ENCODE measurements at regions not wholly inside any gene's neighbourhood (a gene's known extent, or its start where the extent isn't known, plus 50 kb on each side); places are given as distances from the start of the nearest gene placed in this dataset.
A peak's percentile ranks its signal among the peaks of the same experiment; 100 is the strongest.

- TF ChIP-seq, protein P1, sequence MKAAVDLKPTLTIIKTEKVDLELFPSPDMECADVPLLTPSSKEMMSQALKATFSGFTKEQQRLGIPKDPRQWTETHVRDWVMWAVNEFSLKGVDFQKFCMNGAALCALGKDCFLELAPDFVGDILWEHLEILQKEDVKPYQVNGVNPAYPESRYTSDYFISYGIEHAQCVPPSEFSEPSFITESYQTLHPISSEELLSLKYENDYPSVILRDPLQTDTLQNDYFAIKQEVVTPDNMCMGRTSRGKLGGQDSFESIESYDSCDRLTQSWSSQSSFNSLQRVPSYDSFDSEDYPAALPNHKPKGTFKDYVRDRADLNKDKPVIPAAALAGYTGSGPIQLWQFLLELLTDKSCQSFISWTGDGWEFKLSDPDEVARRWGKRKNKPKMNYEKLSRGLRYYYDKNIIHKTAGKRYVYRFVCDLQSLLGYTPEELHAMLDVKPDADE (IDR thresholded peaks at IDR 0.05) = no peak
- no peak for TF ChIP-seq STAT1 (IDR thresholded peaks at IDR 0.05; ENCODE audit: unreplicated experiment)
- no peak for TF ChIP-seq EZH2phosphoT487 (IDR thresholded peaks at IDR 0.05; ENCODE audit: unreplicated experiment)
- no peak for TF ChIP-seq JUNB (IDR thresholded peaks at IDR 0.05; ENCODE audit: unreplicated experiment)
- no peak for TF ChIP-seq NANOG (IDR thresholded peaks at IDR 0.05; ENCODE audit: borderline replicate concordance)
- TF ChIP-seq EZH2 (IDR thresholded peaks at IDR 0.05; ENCODE audit: low read depth, unreplicated experiment) = no peak
Observed at GRCh38 chr21:16796776-16797175, 716.1 kb upstream of the CXADR start (continued).

DNA sequence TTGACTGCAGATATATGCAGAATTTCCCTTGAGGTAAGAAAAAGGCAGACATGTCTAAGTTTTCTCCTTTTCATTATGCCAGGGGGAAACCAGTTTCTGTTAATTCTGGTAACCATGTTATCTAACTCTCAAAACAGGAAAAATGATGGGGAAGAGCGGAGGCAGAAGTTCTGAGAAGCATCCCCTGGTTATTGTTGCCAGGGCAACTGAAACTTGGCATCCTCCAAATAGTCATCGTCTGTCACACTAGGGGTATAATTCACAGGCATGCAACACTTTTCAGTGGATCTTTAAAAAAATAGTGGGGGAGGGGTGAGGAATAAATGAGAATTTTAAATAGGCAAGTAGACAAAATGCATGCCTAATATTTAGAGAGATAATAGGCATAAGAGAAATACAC, 715.3 kb upstream of the CXADR start:
- no peak overlapping the region for H3K27ac Mint-ChIP-seq
- no peaks in the 10 kb centered on the region for H3K36me3 Mint-ChIP-seq (ENCODE audit: low read depth)
- H3K4me1 Mint-ChIP-seq = peaks cover 15% of the 10 kb centered on the region

GRCh38 chr21:16797966-16798365, 714.9 kb upstream of the CXADR start:
- Histone ChIP-seq H3F3A (replicated peaks; ENCODE audit: low read depth) (no peaks in the 10 kb centered on the region), H3K27ac (ENCODE audit: low read depth) (no peak overlapping the region), H3K4me3 (no peak overlapping the region), H3K27me3 (ENCODE audit: insufficient read depth) (no peaks in the 10 kb centered on the region), H3K9me2 (ENCODE audit: insufficient read depth) (no peaks in the 10 kb centered on the region), H4K20me1 (replicated peaks; ENCODE audit: insufficient read depth) (no peaks in the 10 kb centered on the region), H3K4me2 (no peak overlapping the region), H3K4me1 (ENCODE audit: insufficient read depth) (peaks cover 15% of the 10 kb centered on the region), H2AFZ (no peak overlapping the region), H3K79me2 (replicated peaks; ENCODE audit: insufficient read depth) (no peaks in the 10 kb centered on the region), H3K36me3 (ENCODE audit: insufficient read depth) (no peaks in the 10 kb centered on the region)
- ATAC-seq (no peak), DNase-seq (ENCODE audit: low spot score) (no peak)
- Mint-ChIP-seq H3K9me3 (no peaks in the 10 kb centered on the region), H3K36me3 (ENCODE audit: low read depth) (no peaks in the 10 kb centered on the region), H3K4me1 (peaks cover 15% of the 10 kb centered on the region), H3K27ac (no peak overlapping the region), H3K4me3 (no peak overlapping the region), H3K27me3 (ENCODE audit: insufficient read depth, low read depth, poor library complexity) (no peaks in the 10 kb centered on the region)
- no peak for TF ChIP-seq CREB1 (CRISPR knock-in tag; IDR thresholded peaks at IDR 0.05; ENCODE audit: low read depth)
- no peak for TF ChIP-seq EZH2 (IDR thresholded peaks at IDR 0.05; ENCODE audit: low read depth, unreplicated experiment)
- no peak for TF ChIP-seq JUNB (IDR thresholded peaks at IDR 0.05; ENCODE audit: unreplicated experiment)
- no peak for TF ChIP-seq POLR2AphosphoS5 (IDR thresholded peaks at IDR 0.05; ENCODE audit: low read depth)
- no peak for TF ChIP-seq EZH2phosphoT487 (IDR thresholded peaks at IDR 0.05; ENCODE audit: unreplicated experiment)
- TF ChIP-seq CTCF (conservative IDR thresholded peaks at IDR 0.05; ENCODE audit: low read depth in 2 of 2) = no peak
- TF ChIP-seq ZNF331 (CRISPR knock-in tag; IDR thresholded peaks at IDR 0.05; ENCODE audit: low read depth) = no peak
- TF ChIP-seq, protein P2, sequence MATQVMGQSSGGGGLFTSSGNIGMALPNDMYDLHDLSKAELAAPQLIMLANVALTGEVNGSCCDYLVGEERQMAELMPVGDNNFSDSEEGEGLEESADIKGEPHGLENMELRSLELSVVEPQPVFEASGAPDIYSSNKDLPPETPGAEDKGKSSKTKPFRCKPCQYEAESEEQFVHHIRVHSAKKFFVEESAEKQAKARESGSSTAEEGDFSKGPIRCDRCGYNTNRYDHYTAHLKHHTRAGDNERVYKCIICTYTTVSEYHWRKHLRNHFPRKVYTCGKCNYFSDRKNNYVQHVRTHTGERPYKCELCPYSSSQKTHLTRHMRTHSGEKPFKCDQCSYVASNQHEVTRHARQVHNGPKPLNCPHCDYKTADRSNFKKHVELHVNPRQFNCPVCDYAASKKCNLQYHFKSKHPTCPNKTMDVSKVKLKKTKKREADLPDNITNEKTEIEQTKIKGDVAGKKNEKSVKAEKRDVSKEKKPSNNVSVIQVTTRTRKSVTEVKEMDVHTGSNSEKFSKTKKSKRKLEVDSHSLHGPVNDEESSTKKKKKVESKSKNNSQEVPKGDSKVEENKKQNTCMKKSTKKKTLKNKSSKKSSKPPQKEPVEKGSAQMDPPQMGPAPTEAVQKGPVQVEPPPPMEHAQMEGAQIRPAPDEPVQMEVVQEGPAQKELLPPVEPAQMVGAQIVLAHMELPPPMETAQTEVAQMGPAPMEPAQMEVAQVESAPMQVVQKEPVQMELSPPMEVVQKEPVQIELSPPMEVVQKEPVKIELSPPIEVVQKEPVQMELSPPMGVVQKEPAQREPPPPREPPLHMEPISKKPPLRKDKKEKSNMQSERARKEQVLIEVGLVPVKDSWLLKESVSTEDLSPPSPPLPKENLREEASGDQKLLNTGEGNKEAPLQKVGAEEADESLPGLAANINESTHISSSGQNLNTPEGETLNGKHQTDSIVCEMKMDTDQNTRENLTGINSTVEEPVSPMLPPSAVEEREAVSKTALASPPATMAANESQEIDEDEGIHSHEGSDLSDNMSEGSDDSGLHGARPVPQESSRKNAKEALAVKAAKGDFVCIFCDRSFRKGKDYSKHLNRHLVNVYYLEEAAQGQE (IDR thresholded peaks at IDR 0.05; ENCODE audit: unreplicated experiment) = no peak

More for the DNA sequence above, 715.3 kb upstream of the CXADR start:
- Histone ChIP-seq H3K4me3 (no peak overlapping the region), H3K4me2 (peak overlapping the region; percentile 33; the same call in 1 of the 2 replicates), H3K36me3 (ENCODE audit: insufficient read depth) (no peaks in the 10 kb centered on the region), H3K9me2 (ENCODE audit: insufficient read depth) (no peaks in the 10 kb centered on the region), H3F3A (replicated peaks; ENCODE audit: low read depth) (no peaks in the 10 kb centered on the region), H3K4me1 (ENCODE audit: insufficient read depth) (peaks cover 15% of the 10 kb centered on the region), H2AFZ (no peak overlapping the region), H3K79me2 (replicated peaks; ENCODE audit: insufficient read depth) (no peaks in the 10 kb centered on the region), H3K27ac (ENCODE audit: low read depth) (no peak overlapping the region), H3K27me3 (ENCODE audit: insufficient read depth) (no peaks in the 10 kb centered on the region), H4K20me1 (replicated peaks; ENCODE audit: insufficient read depth) (no peaks in the 10 kb centered on the region)
- no peak overlapping the region for H3K4me3 Mint-ChIP-seq
- H3K27me3 Mint-ChIP-seq (ENCODE audit: insufficient read depth, low read depth, poor library complexity) = no peaks in the 10 kb centered on the region
- DNase-seq (ENCODE audit: low spot score) = no peak
- TF ChIP-seq STAT1 (IDR thresholded peaks at IDR 0.05; ENCODE audit: unreplicated experiment) = no peak
- TF ChIP-seq ZNF114 (CRISPR knock-in tag; IDR thresholded peaks at IDR 0.05) = no peak
- no peak for TF ChIP-seq EZH2 (IDR thresholded peaks at IDR 0.05; ENCODE audit: low read depth, unreplicated experiment)
- no peak for ATAC-seq
- H3K9me3 Mint-ChIP-seq = no peaks in the 10 kb centered on the region

Measured in GM23338 (cell line).